HG02610 (cell line): ENCODE measurements at regions not wholly inside any gene's neighbourhood (a gene's known extent, or its start where the extent isn't known, plus 50 kb on each side); places are given as distances from the start of the nearest gene placed in this dataset.
"Not testable (repeated sequence)": the region's sequence is repeated elsewhere in the genome, so short reads cannot be mapped to it uniquely, and the experiment has no call there.

Experiments used
- ATAC-seq: cut with Tn5 transposase; IDR thresholded peaks from one replicate; pipeline ENCODE4 v1.9.1; 2021; ENCODE audit warnings: mild to moderate bottlenecking, moderate library complexity; ENCODE audit not compliant: unreplicated experiment

DNA sequence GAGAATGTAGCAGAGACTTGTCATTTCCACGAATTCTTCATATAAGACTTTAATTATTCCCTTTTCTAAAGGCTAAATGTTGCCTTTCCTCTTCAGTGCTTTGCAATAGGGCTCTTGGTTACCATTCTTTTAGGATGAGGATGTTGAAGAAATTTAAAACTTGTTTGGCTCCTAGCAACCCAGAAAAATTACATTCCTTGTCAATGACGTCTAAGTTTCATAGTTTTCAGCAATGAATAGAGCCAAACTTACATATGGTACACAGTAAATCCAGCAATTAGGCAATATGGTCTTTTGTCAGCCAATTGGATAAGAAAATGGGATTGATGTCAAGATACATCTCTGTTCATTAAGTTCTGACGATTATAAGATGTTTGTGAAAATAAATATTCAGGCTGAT, 1639.6 kb upstream of the PCDH10 start:
- ATAC-seq = no peak

GRCh38 chr4:131526686-131527085, 1622.4 kb upstream of the PCDH10 start:
- ATAC-seq = no peak

DNA sequence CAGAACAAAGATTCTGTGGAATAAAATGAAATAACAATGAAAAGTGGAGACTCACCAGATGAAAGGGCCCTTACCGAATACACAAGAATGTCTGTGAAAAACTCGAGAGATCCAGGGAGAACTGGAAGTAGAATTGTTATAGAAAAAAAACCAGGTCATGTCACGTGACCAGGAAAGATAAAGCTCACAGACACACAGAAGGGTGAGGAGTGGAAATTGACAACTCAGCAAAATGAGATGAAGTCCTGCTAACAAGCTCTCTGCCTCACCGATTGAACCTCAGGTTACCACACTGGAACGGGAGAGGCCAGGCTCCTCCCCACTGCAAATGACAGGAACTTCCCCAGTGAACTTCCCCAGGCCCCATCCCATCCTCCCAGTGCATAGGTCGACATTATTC, 1618.0 kb upstream of the PCDH10 start:
- ATAC-seq = no peak

DNA sequence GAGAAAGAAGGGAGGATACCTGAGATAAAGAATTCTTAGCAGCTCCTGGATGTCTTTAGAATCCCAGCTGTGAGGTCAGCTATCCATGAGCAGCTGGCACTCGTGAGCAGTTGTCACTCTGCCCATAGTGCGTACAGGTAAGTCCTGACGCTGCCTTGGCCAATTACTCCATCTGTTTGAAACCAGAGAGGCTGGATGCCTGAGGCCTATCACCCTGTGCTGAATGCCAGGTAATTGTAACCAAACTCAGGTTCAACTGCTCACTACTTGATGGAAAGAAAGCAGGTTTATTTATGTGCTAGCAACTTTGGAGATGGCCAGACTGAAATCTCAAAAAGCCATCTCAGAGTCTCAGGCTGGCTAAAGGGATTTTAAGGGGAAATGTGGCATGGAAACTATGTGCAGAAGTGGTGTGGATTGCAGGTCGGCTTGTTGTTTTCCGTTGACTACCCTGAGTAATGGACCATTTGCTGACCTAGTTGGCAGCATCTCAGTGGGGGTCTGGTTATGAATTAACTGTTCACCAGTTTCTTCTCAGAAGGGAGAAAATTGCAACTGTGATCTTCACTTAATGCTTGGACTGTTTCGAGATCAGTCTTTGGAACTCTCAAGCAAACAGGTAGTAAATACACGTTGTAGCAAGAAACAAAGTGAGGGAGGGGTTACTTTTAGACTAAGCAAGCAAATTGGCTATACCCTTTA, 1614.0 kb upstream of the PCDH10 start:
- no peak for ATAC-seq

DNA sequence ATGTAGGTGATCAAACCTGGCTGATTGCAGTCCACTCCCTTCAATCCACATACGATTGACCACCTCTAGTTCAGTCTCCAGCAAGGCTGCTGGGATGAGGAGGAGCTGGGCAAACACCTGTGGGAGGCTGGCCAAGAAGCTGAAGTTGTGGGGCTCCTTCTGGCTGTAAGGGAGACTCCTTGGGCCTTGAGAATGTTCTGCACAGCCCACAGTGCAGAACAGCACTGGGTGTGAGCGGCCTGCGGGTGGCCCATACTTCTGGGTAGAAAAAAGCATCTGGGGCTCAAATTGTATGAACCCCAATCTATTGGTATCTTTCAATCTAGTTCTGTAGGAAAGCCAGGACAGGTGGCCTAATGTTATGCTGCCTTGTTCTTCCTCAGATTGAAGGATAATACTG, 1608.8 kb upstream of the PCDH10 start:
- ATAC-seq = no peak

DNA sequence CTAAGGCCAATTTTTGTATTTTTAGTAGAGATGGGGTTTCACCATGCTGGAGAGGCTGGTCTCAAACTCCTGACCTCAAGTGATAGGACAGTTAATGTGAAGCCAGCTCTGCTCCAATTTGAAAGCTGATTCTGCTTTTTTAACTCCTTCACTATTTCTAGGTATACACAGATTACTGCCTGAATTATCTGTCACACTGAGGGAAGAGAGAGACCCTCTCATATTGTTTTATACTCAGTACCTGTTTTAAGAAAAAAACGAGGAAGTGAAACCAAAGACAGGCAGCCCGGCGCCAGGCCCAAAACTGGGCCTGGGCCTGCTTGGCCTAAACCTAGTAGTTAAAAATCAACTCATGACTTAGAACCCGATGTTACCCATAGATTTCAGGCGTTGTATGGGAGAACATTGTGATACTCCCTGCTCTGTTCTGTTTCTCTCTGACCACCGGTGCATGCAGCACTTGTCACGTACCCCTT, 1601.5 kb upstream of the PCDH10 start:
- ATAC-seq = peak; percentile 60

- ATAC-seq = no peak
Measured at GRCh38 chr4:131551306-131551705, 1597.8 kb upstream of the PCDH10 start.

DNA sequence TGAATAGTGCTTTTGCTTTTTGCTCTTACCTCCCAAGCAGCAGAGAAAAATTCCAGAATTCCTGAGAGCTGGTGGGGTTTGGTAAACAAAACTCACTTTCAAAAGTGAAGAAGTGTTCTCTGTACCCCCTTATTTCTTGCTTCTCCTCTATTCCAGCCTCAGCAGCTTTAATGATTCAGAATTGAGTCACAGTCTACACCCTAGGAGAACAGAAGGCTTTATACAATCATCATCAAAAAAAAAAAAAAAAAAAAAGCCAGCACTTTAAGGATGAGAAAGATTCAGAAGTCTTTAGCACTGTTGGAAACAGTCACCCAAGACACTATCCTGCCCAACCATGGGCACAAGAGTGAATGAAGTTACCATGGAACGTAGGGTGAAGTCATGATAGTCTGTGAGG, 1583.1 kb upstream of the PCDH10 start:
- ATAC-seq = no peak

- ATAC-seq = no peak
Measured at GRCh38 chr4:131584587-131584986, 1564.5 kb upstream of the PCDH10 start.

DNA sequence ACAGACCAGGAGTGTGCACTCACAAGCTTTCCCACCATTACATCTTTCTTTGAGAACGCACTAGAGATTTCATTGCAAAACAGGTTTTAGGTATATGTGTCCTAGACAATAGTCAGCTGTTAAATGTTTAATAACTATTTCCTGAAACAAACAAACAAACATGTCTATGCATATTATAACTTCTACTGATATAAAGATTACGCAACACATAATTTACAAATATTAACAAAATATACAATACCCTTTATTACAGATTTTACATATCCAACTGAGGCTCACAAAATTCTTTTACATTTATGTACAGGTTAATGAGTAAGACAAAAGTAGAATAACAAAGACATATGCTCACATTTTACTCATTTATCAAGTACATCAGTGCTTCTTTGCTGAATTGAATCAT, 1554.0 kb upstream of the PCDH10 start:
- no peak for ATAC-seq

GRCh38 chr4:131603705-131604104, 1545.4 kb upstream of the PCDH10 start:
- no peak for ATAC-seq

DNA sequence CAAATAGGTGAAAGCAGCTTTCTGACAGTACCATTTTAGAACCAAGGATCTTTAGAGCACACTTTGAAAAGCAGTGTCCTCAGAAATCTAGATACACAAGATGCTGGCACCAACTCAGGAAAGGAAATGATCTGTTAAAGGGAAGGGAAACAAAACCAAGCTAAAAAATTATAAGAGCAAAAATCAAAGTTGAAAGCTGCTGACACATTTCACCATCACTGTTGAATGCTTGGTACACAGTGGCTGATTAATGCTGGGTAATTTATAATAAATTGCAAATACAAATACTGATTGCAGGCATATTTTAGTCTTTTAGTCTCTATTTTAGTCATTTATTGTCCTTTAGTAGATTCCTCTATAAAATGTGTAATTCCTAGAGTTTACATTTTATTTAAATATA, 1540.1 kb upstream of the PCDH10 start:
- ATAC-seq = no peak

DNA sequence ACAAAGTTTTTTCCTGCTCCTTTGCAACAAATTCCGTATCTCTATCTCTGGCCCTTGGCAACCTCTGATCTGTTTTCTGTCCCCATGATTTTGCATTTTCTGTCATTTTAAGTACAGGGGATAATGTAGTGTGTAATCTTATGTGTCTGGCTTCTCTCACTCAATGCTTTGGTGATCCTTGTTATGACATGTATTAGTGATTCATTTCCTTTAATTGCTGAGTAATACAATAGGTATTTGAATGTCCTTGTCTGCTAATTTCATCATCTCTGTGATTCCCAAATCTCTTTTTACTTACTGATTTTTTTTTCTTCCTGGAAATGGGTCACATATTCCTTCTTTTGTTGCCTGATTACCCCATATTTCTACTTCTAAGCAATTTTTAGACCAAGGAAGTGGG, 1538.6 kb upstream of the PCDH10 start:
- not testable (repeated sequence) for ATAC-seq

GRCh38 chr4:131613086-131613823, 1535.8 kb upstream of the PCDH10 start:
- ATAC-seq = no peak

- ATAC-seq = no peak
Measured at GRCh38 chr4:131613824-131614216, 1535.3 kb upstream of the PCDH10 start.

DNA sequence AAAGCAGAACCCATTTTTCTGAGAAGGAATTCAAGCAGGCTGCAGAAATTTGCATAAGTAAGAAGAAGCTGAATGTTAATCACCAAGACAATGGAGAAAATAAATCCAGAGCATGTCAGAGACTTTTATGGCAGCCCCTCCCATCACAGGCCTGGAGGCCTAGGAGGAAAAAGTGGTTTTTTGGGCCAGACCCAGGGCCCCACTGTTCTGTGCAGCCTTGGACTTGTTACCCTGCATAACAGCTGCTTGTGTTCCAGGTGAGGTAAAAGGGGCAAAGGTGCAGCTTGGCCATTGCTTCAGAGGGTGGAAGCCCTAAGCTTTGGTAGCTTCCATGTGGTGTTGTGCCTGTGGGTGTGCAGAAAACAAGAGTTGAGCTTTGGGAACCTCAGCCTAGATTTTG, 1516.2 kb upstream of the PCDH10 start:
- ATAC-seq = no peak

- ATAC-seq = no peak
Measured at GRCh38 chr4:131635191-131635590, 1513.9 kb upstream of the PCDH10 start.

- no peak for ATAC-seq
Measured at GRCh38 chr4:131638781-131639180, 1510.3 kb upstream of the PCDH10 start.

- no peak for ATAC-seq
Measured at GRCh38 chr4:131644619-131645018, 1504.5 kb upstream of the PCDH10 start.

DNA sequence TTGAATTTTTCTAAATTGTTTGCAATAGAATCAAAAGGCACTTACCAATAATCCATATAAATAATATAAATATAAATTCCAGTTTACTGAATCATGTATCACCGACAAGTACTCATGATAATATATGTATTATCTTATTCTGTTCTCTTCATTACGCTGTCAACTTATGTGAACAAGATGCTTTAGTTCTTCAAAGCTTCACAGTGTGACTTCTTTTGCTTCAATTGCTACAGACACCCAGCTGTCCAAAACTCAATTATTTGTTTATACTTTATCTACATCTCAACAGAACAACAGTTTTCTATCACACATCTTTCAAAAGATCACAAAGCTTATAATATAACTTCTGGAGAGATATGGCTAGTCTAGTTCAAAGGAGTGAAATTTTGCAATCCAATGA, 1499.9 kb upstream of the PCDH10 start:
- no peak for ATAC-seq

- no peak for ATAC-seq
Measured at GRCh38 chr4:131650951-131651350, 1498.1 kb upstream of the PCDH10 start.

DNA sequence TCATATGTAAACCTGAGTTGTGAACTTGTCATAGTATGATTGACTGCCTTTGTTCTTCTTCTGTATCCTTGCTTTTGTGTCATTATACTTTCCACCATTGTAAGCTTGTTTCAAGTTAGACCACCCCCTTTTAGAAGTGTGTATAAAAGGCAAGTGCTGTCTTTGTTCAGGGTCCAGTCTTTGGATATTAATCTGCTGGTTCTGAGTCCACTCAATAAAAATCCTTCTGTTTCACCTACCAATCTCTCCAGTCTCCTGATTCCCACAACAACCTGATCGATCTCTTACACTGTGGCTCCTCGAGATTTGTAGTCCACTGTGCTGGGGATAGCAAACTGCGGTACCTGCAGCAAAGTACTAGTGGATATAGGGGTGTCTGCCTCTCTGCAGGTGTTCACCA, 1465.8 kb upstream of the PCDH10 start:
- not testable (repeated sequence) for ATAC-seq
